GM12892 (cell line): ENCODE measurements at regions not wholly inside any gene's neighbourhood (a gene's known extent, or its start where the extent isn't known, plus 50 kb on each side); places are given as distances from the start of the nearest gene placed in this dataset.

Source experiments
- POLR2A ChIP-seq: IDR thresholded peaks from 2 replicates; pipeline ENCODE4 v1.6.1; 2011; ENCODE audit warnings: low read depth, low read length, control low read depth
- POLR2AphosphoS5 ChIP-seq: IDR thresholded peaks from 2 replicates; pipeline ENCODE4 v1.6.1; 2011; ENCODE audit warnings: low read depth, low read length, control low read depth
- TAF1 ChIP-seq: IDR thresholded peaks from 2 replicates; pipeline ENCODE4 v1.6.1; 2011; ENCODE audit warnings: low read depth, mild to moderate bottlenecking, control low read depth, low read length, borderline replicate concordance

DNA sequence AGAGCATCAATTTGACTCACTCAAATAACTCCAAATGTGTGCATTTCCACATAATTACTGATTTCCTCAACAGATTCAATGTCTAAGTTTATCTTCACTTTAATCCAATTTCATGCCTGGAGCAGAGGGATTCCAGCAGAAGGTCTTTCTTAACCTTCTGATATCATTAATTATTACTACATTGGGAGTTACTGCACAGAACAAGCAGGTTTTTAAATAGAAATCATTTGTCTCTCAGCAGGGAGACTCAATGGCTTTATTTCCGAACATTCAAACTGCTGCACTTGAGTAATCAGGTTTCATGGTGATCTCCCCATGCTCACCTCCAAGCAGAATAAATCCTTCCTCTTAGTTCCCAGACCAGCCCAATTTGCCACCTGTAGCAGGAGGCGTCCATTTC is 264.8 kb upstream of the IGF1R start:
- TF ChIP-seq POLR2A (no peak), TAF1 (no peak), POLR2AphosphoS5 (no peak)
